GM10266 (cell line): ENCODE measurements at regions not wholly inside any gene's neighbourhood (a gene's known extent, or its start where the extent isn't known, plus 50 kb on each side); places are given as distances from the start of the nearest gene placed in this dataset.

Experiments used
- DNase-seq: peaks from one replicate; pipeline ENCODE4 v3.0.0; 2012; ENCODE audit errors: extremely low spot score
- CTCF ChIP-seq: IDR thresholded peaks from 2 replicates; pipeline ENCODE4 v1.5.1; 2012; ENCODE audit warnings: mild to moderate bottlenecking, low read depth; ENCODE audit not compliant: control insufficient read depth, insufficient read depth; ENCODE audit errors: missing control alignments

DNA sequence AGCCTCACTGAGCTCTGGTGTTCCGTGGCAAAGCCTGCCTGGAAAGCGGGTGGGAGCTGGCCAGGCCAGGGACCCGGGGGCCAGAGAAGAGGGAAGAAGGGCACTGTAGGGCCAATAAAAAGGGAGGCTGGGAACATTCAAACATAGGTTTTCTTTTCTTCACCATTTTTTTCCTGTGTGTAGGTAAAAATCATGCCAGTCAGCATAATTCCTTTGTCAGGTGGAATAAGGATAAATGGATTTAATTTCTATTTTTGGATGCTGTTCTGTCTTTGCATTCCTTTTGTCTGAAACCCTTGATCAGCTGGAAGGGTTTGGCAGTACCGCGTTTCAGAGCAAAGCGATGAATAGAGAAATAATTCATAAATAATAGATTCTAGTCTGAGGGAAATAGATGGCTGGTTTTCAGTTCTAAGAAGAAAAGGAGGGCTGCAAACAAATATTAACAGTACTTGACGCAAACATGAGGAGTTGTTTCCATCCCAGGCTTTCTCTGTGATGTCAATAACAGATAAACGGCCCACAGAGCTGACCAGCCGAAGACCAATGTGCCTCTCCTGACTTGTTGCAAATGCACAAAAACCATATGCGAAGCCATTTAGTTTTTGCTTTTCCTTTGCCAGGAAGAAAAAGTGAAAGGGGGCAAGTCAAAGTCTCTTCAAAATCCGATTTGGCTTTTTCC, 384.4 kb downstream of the TSN start:
- no peak for TF ChIP-seq CTCF
- DNase-seq: no peak

DNA sequence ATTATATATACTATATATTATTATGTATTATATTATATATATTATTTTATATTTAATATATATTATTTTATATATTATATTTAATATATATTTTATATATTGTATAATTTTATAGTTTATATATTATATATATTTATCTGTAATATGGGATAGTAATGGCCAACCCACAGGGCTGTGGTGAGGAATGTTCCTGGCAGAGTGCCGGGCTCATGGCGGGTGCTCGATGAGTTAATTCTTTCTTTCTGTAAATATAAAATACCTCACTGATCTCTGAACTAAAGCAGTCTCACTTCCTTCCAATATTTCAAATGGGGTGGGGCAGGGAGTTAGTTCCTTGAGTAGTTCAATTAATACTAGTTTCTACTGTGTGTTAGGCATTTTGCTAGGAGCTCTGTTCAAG, 389.4 kb downstream of the TSN start:
- no peak for DNase-seq
- TF ChIP-seq CTCF: no peak

DNA sequence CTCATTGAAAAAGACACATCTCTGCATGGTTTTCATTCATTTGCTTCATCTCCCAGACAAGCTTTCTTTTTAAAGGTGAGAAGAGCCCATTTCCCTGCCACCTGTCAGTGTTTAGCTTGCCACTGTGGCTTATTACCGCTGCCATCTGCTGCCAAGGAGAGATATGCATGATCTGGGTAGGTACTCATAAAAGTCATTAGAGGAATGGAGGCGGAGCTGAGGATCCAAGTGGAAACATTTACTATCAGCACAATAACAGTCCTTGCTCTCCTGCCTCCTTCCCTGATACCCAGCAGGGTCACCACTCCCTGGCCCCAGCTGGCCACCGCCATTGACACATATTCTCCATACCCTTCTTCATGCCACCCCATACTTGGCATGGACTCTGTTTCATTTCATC, 390.4 kb downstream of the TSN start:
- TF ChIP-seq CTCF: no peak
- DNase-seq: no peak

GRCh38 chr2:122148128-122148767, 392.8 kb downstream of the TSN start:
- TF ChIP-seq CTCF: no peak
- no peak for DNase-seq

DNA sequence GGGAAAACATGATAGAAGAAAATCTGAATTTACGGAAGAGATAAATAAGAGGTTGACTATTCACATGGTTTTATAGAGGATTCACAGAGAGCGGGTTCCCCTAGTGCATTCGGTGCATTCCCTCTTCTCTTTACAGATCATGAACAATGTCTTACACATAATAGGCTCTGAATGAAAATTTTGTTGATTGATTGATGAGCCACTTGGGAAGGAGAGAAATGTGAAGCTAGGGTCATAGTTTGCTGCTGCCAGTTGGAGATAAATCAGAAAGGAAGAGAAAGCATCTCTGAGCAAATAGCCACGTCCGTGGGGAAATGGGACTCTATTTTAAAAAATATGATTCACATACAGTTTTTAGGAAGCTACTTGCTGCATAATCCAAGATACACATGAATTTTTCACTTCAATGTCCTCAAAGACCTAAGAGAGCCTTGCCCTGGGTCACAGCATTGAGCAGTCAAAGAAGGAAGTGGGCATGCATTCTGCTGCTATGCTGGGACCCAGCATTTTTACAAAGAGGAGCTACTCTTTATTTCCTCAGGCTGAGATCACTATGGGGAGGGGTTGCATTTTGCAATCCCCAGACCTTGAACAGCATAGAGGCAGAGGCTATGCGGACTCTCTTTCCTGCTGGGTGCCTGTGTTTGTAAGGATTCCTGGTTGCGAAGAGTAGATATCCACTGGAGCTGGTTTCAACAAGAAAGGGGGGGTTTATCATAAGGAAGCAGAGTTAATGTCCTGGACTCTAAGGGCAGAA, 395.3 kb downstream of the TSN start:
- TF ChIP-seq CTCF: no peak
- no peak for DNase-seq

GRCh38 chr2:122152571-122152970, 397.1 kb downstream of the TSN start:
- TF ChIP-seq CTCF: no peak
- DNase-seq: no peak

DNA sequence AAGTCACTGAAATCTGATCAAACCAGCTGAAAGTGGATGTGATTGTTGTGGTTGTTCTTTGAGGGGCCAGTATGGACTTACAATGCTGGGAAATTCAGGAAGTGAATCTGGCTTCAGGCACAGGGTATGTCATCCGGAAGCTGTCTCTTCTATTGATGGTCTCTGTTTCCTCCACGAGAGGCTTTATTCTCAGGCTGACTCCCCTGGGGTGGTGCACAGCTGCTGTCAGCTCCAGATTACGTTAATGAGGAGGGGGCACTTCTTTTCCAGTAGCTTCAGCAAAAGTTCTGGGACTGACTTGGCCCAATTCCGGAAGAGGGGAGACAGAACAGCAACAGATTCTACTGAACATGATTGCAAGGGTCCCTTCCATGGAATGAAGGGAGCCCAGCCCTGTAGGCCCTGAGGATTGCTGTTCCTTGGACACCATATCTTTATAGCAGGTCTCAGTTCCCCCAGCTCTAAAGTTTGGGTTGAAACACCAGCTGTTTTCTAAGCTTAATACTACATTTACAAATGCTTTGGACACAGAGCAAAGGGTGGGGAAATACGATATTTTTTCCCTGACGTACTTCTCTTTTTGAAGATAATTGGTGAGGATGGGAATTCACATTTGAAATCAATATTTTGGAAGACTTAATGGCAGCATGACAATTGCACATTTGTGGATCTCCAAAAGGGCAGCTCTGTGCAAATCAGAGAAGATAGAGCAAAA, 400.9 kb downstream of the TSN start:
- no peak for TF ChIP-seq CTCF
- no peak for DNase-seq
